H1 (cell line): ENCODE measurements at regions not wholly inside any gene's neighbourhood (a gene's known extent, or its start where the extent isn't known, plus 50 kb on each side); places are given as distances from the start of the nearest gene placed in this dataset.

Source experiments
- CTCF ChIA-PET: fragments of 300-600 bp; sonication (Branson Sonifier 250); formaldehyde crosslinking; loops from one replicate; lab custom pipeline; 2021; ENCODE audit not compliant: partially characterized antibody; lab: Charles Lee
- POLR2A ChIA-PET: fragments of 300-600 bp; sonication (Branson Sonifier 250); formaldehyde crosslinking; loops from one replicate; lab custom pipeline; 2021; ENCODE audit warnings: inconsistent platforms; ENCODE audit not compliant: partially characterized antibody; lab: Charles Lee
- DNase-seq, 2 experiments: peaks; one replicate each; pipeline versions ENCODE4 v3.0.0 to v3.0.0-alpha.2; 2010 to 2022; ENCODE audit warnings: low spot score in 2 of 2, low read depth in 1 of 2, mixed read lengths in 1 of 2
- FAIRE-seq: peaks from 2 replicates; lab custom pipeline; 2011; peaks lifted over from hg19 to GRCh38; lab: Jason Lieb, UNC
- H2AFZ ChIP-seq: 2 replicates; pipeline ENCODE4 v1.8.1; 2012; ENCODE audit warnings: low read length, inconsistent platforms
- H2AK5ac ChIP-seq: 2 replicates; pipeline ENCODE4 v1.6.1; 2013; ENCODE audit warnings: low read depth, low read length
- H2BK120ac ChIP-seq: replicated peaks from 2 replicates; pipeline ENCODE3; 2013; ENCODE audit warnings: low read depth, low read length, inconsistent platforms
- H2BK12ac ChIP-seq: 2 replicates; pipeline ENCODE4 v1.6.1; 2013; ENCODE audit warnings: low read depth, low read length
- H2BK15ac ChIP-seq: 2 replicates; pipeline ENCODE4 v1.6.1; 2013; ENCODE audit warnings: low read length
- H2BK20ac ChIP-seq: 2 replicates; pipeline ENCODE4 v1.6.1; 2013; ENCODE audit warnings: low read length
- H2BK5ac ChIP-seq: 2 replicates; pipeline ENCODE4 v1.6.1; 2013; ENCODE audit warnings: low read depth, low read length
- H3K14ac ChIP-seq: 2 replicates; pipeline ENCODE4 v1.6.1; 2013; ENCODE audit warnings: inconsistent platforms; ENCODE audit not compliant: insufficient read length
- H3K18ac ChIP-seq: 2 replicates; pipeline ENCODE4 v1.6.1; 2013; ENCODE audit warnings: low read length; ENCODE audit errors: extremely low read depth
- H3K23ac ChIP-seq: 2 replicates; pipeline ENCODE4 v1.6.1; 2013; ENCODE audit warnings: inconsistent platforms; ENCODE audit not compliant: insufficient read length
- H3K23me2 ChIP-seq: 2 replicates; pipeline ENCODE4 v1.6.1; 2013; ENCODE audit warnings: low read depth, low read length
- H3K27ac ChIP-seq: 2 replicates; pipeline ENCODE4 v1.6.1; 2011; ENCODE audit warnings: low read depth, low read length, inconsistent platforms
- H3K27me3 ChIP-seq, 4 experiments: replicated peaks in 1 of 4; 1 replicate in 1 of 4; 2 replicates in 3 of 4; pipeline versions ENCODE4 v1.6.1 to v1.8.1; 2011 to 2013; ENCODE audit warnings: low read length in 3 of 4, mild to moderate bottlenecking in 3 of 4, inconsistent platforms in 2 of 4, mixed read lengths in 2 of 4, moderate library complexity in 1 of 4; ENCODE audit not compliant: control insufficient read depth in 3 of 4, insufficient read depth in 3 of 4; ENCODE audit errors: extremely low read depth in 1 of 4
- H3K36me3 ChIP-seq, 4 experiments: 2 replicates each; pipeline versions ENCODE4 v1.6.1 to v1.8.1; 2011 to 2013; ENCODE audit warnings: mild to moderate bottlenecking in 4 of 4, low read length in 3 of 4, moderate library complexity in 2 of 4, control low read depth in 1 of 4, inconsistent platforms in 1 of 4; ENCODE audit not compliant: insufficient read depth in 4 of 4, control insufficient read depth in 2 of 4
- H3K4ac ChIP-seq: replicated peaks from 2 replicates; pipeline ENCODE3; 2013; ENCODE audit warnings: low read length, low read depth, mixed read lengths, inconsistent platforms; ENCODE audit not compliant: insufficient read length
- H3K4me1 ChIP-seq, 4 experiments: replicated peaks in 1 of 4; 1 replicate in 1 of 4; 2 replicates in 3 of 4; pipeline versions ENCODE4 v1.6.1 to v1.8.1; 2011 to 2013; ENCODE audit warnings: low read length in 3 of 4, inconsistent platforms in 2 of 4, mixed read lengths in 1 of 4; ENCODE audit not compliant: insufficient read depth in 4 of 4, control insufficient read depth in 3 of 4
- H3K4me2 ChIP-seq, 2 experiments: 2 replicates each; pipeline versions ENCODE4 v1.6.1 to v1.8.1; 2011 to 2013; ENCODE audit warnings: low read depth in 2 of 2, low read length in 2 of 2, control low read depth in 1 of 2, inconsistent platforms in 1 of 2, mild to moderate bottlenecking in 1 of 2; ENCODE audit not compliant: insufficient read depth in 1 of 2
- H3K4me3 ChIP-seq, 4 experiments: fragments of 200-600, 300-600 bp in 1 of 4; sonication (generic), shearing (Covaris generic), sonication (Bioruptor Twin) in 1 of 4; 2 replicates each; pipeline versions ENCODE4 v1.5.1 to v1.8.1; 2011 to 2016; ENCODE audit warnings: low read length in 4 of 4, low read depth in 3 of 4, control low read depth in 2 of 4, inconsistent platforms in 2 of 4, mild to moderate bottlenecking in 2 of 4, mixed read lengths in 1 of 4, moderate library complexity in 1 of 4; ENCODE audit not compliant: insufficient read depth in 2 of 4; ENCODE audit errors: extremely low read depth in 1 of 4
- H3K56ac ChIP-seq: replicated peaks from 2 replicates; pipeline ENCODE3; 2013; ENCODE audit warnings: low read depth, mild to moderate bottlenecking, mixed read lengths, low read length, inconsistent platforms; ENCODE audit not compliant: insufficient read length
- H3K79me1 ChIP-seq: 2 replicates; pipeline ENCODE4 v1.6.1; 2013; ENCODE audit warnings: low read depth, low read length, control low read depth
- H3K79me2 ChIP-seq, 2 experiments: 2 replicates each; pipeline versions ENCODE4 v1.6.1 to v1.8.1; 2012 to 2013; ENCODE audit warnings: low read length in 2 of 2, mild to moderate bottlenecking in 2 of 2, inconsistent platforms in 1 of 2; ENCODE audit not compliant: insufficient read depth in 2 of 2, control insufficient read depth in 1 of 2
- H3K9ac ChIP-seq, 4 experiments: replicated peaks in 1 of 4; 1 replicate in 1 of 4; 2 replicates in 3 of 4; pipeline versions ENCODE4 v1.6.1 to v1.8.1; 2011 to 2013; ENCODE audit warnings: low read depth in 3 of 4, low read length in 3 of 4, control low read depth in 2 of 4, mild to moderate bottlenecking in 2 of 4, moderate library complexity in 2 of 4, inconsistent platforms in 1 of 4; ENCODE audit errors: extremely low read depth in 1 of 4
- H3K9me3 ChIP-seq, 2 experiments: 2 replicates each; pipeline versions ENCODE4 v1.6.1 to v1.8.1; 2012 to 2013; ENCODE audit warnings: mild to moderate bottlenecking in 2 of 2, moderate library complexity in 2 of 2, control low read depth in 1 of 2, inconsistent platforms in 1 of 2, low read depth in 1 of 2, low read length in 1 of 2, mixed read lengths in 1 of 2; ENCODE audit not compliant: insufficient read depth in 2 of 2
- H4K20me1 ChIP-seq, 2 experiments: replicated peaks in 1 of 2; 2 replicates each; pipeline versions ENCODE3 to v1.8.1; 2011 to 2013; ENCODE audit warnings: inconsistent platforms in 2 of 2, low read length in 2 of 2, mild to moderate bottlenecking in 1 of 2; ENCODE audit not compliant: insufficient read depth in 2 of 2, control insufficient read depth in 1 of 2
- H4K5ac ChIP-seq: 2 replicates; pipeline ENCODE4 v1.6.1; 2013; ENCODE audit warnings: low read length, low read depth, mixed read lengths, inconsistent platforms; ENCODE audit not compliant: insufficient read length
- H4K8ac ChIP-seq: 2 replicates; pipeline ENCODE4 v1.8.0; 2013; ENCODE audit warnings: mild to moderate bottlenecking, moderate library complexity, low read length, inconsistent platforms; ENCODE audit not compliant: insufficient read depth; ENCODE audit errors: extremely low read depth
- H4K91ac ChIP-seq: replicated peaks from 2 replicates; pipeline ENCODE3; 2013; ENCODE audit warnings: low read length, mixed read lengths, inconsistent platforms; ENCODE audit not compliant: insufficient read length
- EP300 ChIP-seq, 2 experiments: IDR thresholded peaks; 1 replicate in 1 of 2; 2 replicates in 1 of 2; pipeline ENCODE4 v1.6.1; 2011 to 2012; ENCODE audit warnings: low read depth in 2 of 2, low read length in 2 of 2, mild to moderate bottlenecking in 2 of 2, borderline replicate concordance in 1 of 2, inconsistent platforms in 1 of 2, moderate library complexity in 1 of 2
- RAD21 ChIP-seq, 2 experiments: IDR thresholded peaks in 1 of 2; conservative IDR thresholded peaks in 1 of 2; 2 replicates each; pipeline ENCODE4 v1.6.1; 2011; ENCODE audit warnings: low read depth in 2 of 2, low read length in 2 of 2, improper control_type of control experiment in 1 of 2, inconsistent platforms in 1 of 2, mild to moderate bottlenecking in 1 of 2, moderate library complexity in 1 of 2
- SUZ12 ChIP-seq: fragments of 200-600 bp; sonication (generic); IDR thresholded peaks from 2 replicates; pipeline ENCODE4 v1.6.1; 2012; ENCODE audit warnings: mild to moderate bottlenecking, inconsistent platforms, low read length, moderate library complexity, mixed read lengths
- TBP ChIP-seq: IDR thresholded peaks from 2 replicates; pipeline ENCODE4 v1.6.1; 2011; ENCODE audit warnings: low read depth, low read length, improper control_type of control experiment

DNA sequence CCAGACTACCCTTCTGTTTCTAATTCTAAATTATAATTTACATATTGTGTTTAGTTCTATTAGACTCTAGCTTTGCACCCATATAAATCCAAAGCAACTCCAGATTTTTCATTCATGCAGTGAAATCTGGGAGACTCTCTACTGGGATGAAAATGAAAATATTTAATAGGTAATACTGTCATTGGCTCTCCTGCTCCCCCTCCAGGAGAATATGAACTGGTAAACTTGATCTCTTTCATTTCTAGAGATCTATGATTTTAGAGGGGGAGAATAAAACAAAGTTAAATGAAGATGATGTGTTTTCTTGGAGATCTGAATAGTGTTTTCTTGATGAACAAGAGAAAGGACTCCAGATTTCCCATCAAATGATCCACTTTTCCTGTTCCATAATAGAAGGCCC, 104.3 kb upstream of the TMCC3 start:
- H3K9ac ChIP-seq: no peak overlapping the region
- H4K5ac ChIP-seq: no peak overlapping the region
- no peak overlapping the region for H2BK5ac ChIP-seq
- H2AFZ ChIP-seq: no peak overlapping the region
- ChIA-PET POLR2A (no interaction called here), CTCF (interaction anchor here (0.6 to 4.8 kb wide), 8 partner anchors 9 to 227 kb away, joined by 3 to 23 read pairs (median 4); no protein-coding TSS in a partner anchor)
- no peaks in the 10 kb centered on the region for H4K20me1 ChIP-seq
- no peak overlapping the region for H3K4me3 ChIP-seq
- H3K14ac ChIP-seq: no peak overlapping the region
- no peak overlapping the region for H3K23ac ChIP-seq
- no peak overlapping the region for H3K56ac ChIP-seq
- H3K79me1 ChIP-seq: no peaks in the 10 kb centered on the region
- FAIRE-seq (no peak), DNase-seq (no peak)
- H3K27me3 ChIP-seq: 0 out of 7 replicates have a peak, but pooled peaks cover 0 to 3% (median 0%) of the 10 kb centered on the region in 4 experiments
- no peaks in the 10 kb centered on the region for H3K36me3 ChIP-seq
- no peak overlapping the region for H3K18ac ChIP-seq
- H2BK12ac ChIP-seq: no peak overlapping the region
- no peak overlapping the region for H2AK5ac ChIP-seq
- H3K79me2 ChIP-seq: no peaks in the 10 kb centered on the region
- no peak overlapping the region for H3K4ac ChIP-seq
- H2BK15ac ChIP-seq: no peak overlapping the region
- no peak overlapping the region for H3K27ac ChIP-seq
- no peaks in the 10 kb centered on the region for H3K9me3 ChIP-seq
- H4K91ac ChIP-seq: no peak overlapping the region
- no peaks in the 10 kb centered on the region for H3K4me1 ChIP-seq
- H4K8ac ChIP-seq: no peak overlapping the region
- TF ChIP-seq RAD21 (IDR thresholded peaks at IDR 0.05 in 1 of 2, conservative IDR thresholded peaks at IDR 0.05 in 1 of 2; ENCODE audit: low read depth in 2 of 2, low read length in 2 of 2) (no peak), EP300 (IDR thresholded peaks at IDR 0.05; ENCODE audit: borderline replicate concordance in 1 of 2, low read depth in 2 of 2, low read length in 2 of 2) (no peak), SUZ12 (no peak), TBP (no peak)
- no peak overlapping the region for H2BK120ac ChIP-seq
- no peak overlapping the region for H2BK20ac ChIP-seq
- no peak overlapping the region for H3K4me2 ChIP-seq
- no peaks in the 10 kb centered on the region for H3K23me2 ChIP-seq
